ENCODE measurements at regions not wholly inside any gene's neighbourhood (a gene's known extent, or its start where the extent isn't known, plus 50 kb on each side); places are given as distances from the start of the nearest gene placed in this dataset.

DNA sequence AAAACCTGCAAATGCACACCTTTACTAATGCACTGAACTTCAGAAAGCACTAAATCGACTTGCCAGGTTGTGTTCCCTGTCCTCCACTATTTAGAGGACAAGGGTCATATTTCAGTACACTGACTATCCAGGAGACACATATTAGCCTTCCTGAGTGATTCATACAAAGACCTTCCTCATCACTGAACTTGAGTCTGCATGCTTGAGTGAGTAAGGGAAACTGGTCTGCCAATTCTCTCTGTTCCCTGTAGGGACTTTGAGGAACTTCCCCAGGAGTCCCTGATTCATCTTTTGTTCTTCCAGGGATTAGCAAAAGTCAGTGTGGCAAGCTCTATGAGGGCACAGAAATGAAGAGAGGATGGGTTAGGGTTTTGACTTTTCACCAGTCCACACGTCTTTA is 565.9 kb downstream of the PDCD6IP start:
- TF ChIP-seq CTCF (IDR thresholded peaks at IDR 0.05) (peak in 3 of 6 experiments; percentile 30 to 41 (median 30)), POLR2A (IDR thresholded peaks at IDR 0.05) (no peak)
- Histone ChIP-seq H3K36me3 (no peaks in the 10 kb centered on the region), H3K27me3 (no peaks in the 10 kb centered on the region), H3K4me1 (no peaks in the 10 kb centered on the region), H3K9me3 (no peaks in the 10 kb centered on the region), H3K27ac (no peak overlapping the region), H3K4me3 (no peak overlapping the region)
- no peak for DNase-seq

- Histone ChIP-seq H3K4me3 (no peak overlapping the region), H3K27me3 (no peaks in the 10 kb centered on the region), H3K9me3 (no peaks in the 10 kb centered on the region), H3K36me3 (no peaks in the 10 kb centered on the region), H3K4me1 (no peaks in the 10 kb centered on the region), H3K27ac (no peak overlapping the region)
- DNase-seq = no peak
- TF ChIP-seq POLR2A (IDR thresholded peaks at IDR 0.05) (no peak), CTCF (IDR thresholded peaks at IDR 0.05) (no peak)
These were observed 566.8 kb downstream of the PDCD6IP start for GRCh38 chr3:34365231-34365630.

DNA sequence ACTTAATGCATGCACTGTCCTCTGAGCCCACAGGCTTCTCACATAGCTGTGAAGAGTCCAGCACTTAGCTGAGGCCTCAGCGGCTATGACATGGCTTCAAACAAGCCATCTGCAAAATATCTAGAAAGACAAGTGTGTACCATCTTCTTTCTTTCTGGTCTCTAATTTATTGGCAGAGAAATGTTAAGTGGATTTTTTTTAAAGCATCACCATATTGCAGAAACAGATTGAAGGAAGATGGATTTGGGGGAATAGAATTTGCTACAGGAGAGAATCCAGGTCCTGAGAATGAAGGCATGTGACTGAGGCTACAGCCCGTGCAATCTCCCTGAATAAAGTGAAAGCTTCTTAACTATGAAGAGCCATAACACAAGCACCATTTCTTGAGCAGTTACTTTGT is 567.3 kb downstream of the PDCD6IP start:
- Histone ChIP-seq H3K4me3 (no peak overlapping the region), H3K9me3 (no peaks in the 10 kb centered on the region), H3K27ac (no peak overlapping the region), H3K27me3 (no peaks in the 10 kb centered on the region), H3K4me1 (no peaks in the 10 kb centered on the region), H3K36me3 (no peaks in the 10 kb centered on the region)
- TF ChIP-seq CTCF (IDR thresholded peaks at IDR 0.05) = no peak
- TF ChIP-seq POLR2A (IDR thresholded peaks at IDR 0.05) = no peak
- no peak for DNase-seq

DNA sequence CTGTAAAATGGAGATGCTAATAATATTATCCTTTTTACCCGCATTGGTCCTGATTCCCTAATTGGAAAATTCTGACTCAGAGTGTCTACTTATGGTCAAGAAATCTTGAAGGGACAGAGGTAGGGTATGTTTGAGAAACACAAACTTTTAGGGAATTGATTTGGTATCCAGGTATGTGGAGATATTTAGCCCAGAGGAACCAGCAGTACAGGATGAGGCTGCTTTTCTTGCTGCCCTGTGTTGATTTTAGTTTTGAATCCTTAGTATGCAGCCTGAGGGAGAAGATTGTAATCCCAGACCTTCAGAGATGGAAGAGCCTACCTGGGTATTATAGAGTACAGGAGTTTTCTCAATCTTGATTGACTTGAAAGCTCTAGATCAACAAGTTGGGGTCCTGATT is 569.1 kb downstream of the PDCD6IP start:
- H3K4me1 ChIP-seq = no peaks in the 10 kb centered on the region
- no peak for DNase-seq
- H3K27ac ChIP-seq = no peak overlapping the region
- no peaks in the 10 kb centered on the region for H3K36me3 ChIP-seq
- TF ChIP-seq CTCF (IDR thresholded peaks at IDR 0.05) = no peak
- no peak for TF ChIP-seq POLR2A (IDR thresholded peaks at IDR 0.05)
- H3K27me3 ChIP-seq = no peaks in the 10 kb centered on the region
- H3K4me3 ChIP-seq = no peak overlapping the region
- H3K9me3 ChIP-seq = no peaks in the 10 kb centered on the region

DNA sequence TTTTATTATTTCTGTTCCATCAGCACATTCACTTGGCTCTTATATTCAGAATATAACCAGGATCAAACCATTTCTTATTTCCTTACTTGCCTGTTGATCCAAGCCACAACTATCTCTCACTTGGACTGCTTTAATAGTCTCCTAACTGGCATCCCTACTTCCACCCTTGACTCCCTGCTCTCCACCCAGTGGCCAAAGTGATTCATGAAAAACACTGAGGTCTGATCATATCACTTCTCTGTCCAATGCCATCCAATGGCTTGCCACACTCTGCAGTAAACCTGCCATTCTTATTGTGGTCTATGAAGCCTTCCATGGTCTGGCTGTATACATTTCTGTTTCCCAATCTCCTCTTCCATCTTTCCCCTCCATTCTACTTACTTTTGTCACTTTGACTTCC is 576.1 kb downstream of the PDCD6IP start:
- no peak for DNase-seq
- Histone ChIP-seq H3K27me3 (no peaks in the 10 kb centered on the region), H3K9me3 (no peaks in the 10 kb centered on the region), H3K4me3 (no peak overlapping the region), H3K4me1 (peaks cover 0 to 4% (median 0%) of the 10 kb centered on the region in 4 donors), H3K27ac (no peak overlapping the region), H3K36me3 (no peaks in the 10 kb centered on the region)
- no peak for TF ChIP-seq POLR2A (IDR thresholded peaks at IDR 0.05)
- TF ChIP-seq CTCF (IDR thresholded peaks at IDR 0.05) = no peak

- H3K36me3 ChIP-seq = no peaks in the 10 kb centered on the region
- H3K4me1 ChIP-seq = peaks cover 0 to 4% (median 0%) of the 10 kb centered on the region in 4 donors
- H3K9me3 ChIP-seq = no peaks in the 10 kb centered on the region
- no peak for DNase-seq
- H3K27me3 ChIP-seq = no peaks in the 10 kb centered on the region
- H3K4me3 ChIP-seq = no peak overlapping the region
- H3K27ac ChIP-seq = no peak overlapping the region
- TF ChIP-seq POLR2A (IDR thresholded peaks at IDR 0.05) (no peak), CTCF (IDR thresholded peaks at IDR 0.05) (no peak)
These were observed 578.3 kb downstream of the PDCD6IP start for GRCh38 chr3:34376691-34377090.

Measured in Peyer's patch (tissue), 4 donors.